ENCODE measurements at regions not wholly inside any gene's neighbourhood (a gene's known extent, or its start where the extent isn't known, plus 50 kb on each side); places are given as distances from the start of the nearest gene placed in this dataset.
"Not testable (repeated sequence)": the region's sequence is repeated elsewhere in the genome, so short reads cannot be mapped to it uniquely, and the experiment has no call there.

- DNase-seq (ENCODE audit: insufficient read length, low spot score): no peak
- no peak for TF ChIP-seq POLR2A (IDR thresholded peaks at IDR 0.05; ENCODE audit: low read depth, low read length)
- no peak for FAIRE-seq
Observed at GRCh38 chr3:144859161-144859560, 887.5 kb downstream of the DIPK2A start.

DNA sequence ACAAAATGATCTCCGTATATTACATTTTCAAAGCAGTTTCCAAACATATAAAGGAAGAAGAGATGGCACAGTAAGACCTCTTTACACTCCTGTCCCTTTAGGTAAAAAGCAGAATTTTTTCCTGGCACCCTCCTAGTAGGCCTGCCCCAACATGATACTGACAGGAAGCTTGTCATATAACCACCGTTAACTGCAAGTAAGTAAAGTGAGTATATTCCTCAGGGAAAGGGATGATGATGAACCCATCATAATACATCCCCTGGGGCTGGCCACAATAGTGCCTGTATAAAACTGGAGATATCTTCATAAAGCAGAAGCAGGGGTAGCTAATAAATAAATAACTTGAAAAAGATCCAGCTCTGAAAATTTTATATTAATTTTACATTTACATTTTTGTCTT, 893.0 kb downstream of the DIPK2A start:
- FAIRE-seq (no peak), DNase-seq (ENCODE audit: insufficient read length, low spot score) (no peak)
- TF ChIP-seq POLR2A (IDR thresholded peaks at IDR 0.05; ENCODE audit: low read depth, low read length): no peak

GRCh38 chr3:144865948-144866347, 894.3 kb downstream of the DIPK2A start:
- no peak for FAIRE-seq

DNA sequence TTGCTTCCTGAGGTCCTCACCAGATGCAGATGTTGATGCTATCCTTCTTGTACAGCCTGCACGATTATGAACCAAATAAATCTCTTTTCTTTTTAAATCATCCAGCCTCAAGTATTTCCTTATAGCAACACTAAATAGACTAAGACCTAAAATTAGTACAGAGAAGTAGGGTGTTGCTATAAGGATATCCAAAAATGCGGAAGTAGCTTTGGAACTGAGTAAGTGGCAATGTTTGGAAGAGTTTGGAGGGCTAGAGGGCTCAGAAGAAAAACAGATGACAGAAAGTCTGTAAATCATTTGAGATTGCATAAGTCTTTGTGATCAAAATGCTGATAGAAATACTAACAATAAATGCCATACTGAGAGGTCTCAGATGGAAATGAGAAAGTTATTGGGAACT, 894.9 kb downstream of the DIPK2A start:
- no peak for FAIRE-seq
- DNase-seq (ENCODE audit: insufficient read length, low spot score): no peak
- no peak for TF ChIP-seq POLR2A (IDR thresholded peaks at IDR 0.05; ENCODE audit: low read depth, low read length)

More at GRCh38 chr3:144865948-144866347, 894.3 kb downstream of the DIPK2A start:
- no peak for TF ChIP-seq POLR2A (IDR thresholded peaks at IDR 0.05; ENCODE audit: low read depth, low read length)
- DNase-seq (ENCODE audit: insufficient read length, low spot score): no peak

DNA sequence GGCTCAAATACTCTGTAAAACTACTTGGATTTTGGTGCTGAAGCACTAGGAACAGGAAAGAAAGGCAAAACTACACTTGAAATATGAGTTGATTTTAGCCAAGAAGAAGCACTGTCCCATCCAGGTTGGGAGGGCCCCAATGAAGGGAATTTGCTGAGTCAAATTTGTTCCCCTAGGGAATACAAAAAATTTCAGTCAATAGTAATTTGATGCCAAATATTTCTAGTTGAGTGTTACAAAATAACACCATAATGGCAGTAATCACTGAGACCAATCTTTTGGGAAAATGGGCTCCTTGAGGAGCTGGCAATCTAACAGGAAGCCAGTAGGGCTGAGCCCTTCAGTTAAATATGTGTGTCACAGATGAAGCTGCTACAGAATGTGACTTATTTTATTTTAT, 896.9 kb downstream of the DIPK2A start:
- DNase-seq (ENCODE audit: insufficient read length, low spot score) (no peak), FAIRE-seq (no peak)
- no peak for TF ChIP-seq POLR2A (IDR thresholded peaks at IDR 0.05; ENCODE audit: low read depth, low read length)

DNA sequence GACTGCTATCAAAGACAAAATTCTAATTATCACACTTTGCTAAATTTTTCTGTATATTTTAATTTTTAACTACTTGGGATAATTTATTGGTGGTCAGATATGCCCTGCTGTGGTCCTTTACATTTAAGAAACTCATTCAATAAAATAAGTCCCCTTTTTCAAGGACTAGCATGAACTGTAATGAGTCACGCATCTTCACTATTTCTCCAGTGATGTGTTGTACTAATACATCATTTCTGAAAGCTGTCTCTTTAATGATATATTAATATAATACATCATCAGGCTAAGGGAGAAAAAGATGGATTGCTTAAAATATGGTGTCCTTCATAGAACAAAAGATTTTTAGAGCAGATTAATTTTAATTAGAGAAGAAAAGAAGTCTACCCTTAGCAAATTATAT, 901.4 kb downstream of the DIPK2A start:
- FAIRE-seq (no peak), DNase-seq (ENCODE audit: insufficient read length, low spot score) (no peak)
- TF ChIP-seq POLR2A (IDR thresholded peaks at IDR 0.05; ENCODE audit: low read depth, low read length): no peak

DNA sequence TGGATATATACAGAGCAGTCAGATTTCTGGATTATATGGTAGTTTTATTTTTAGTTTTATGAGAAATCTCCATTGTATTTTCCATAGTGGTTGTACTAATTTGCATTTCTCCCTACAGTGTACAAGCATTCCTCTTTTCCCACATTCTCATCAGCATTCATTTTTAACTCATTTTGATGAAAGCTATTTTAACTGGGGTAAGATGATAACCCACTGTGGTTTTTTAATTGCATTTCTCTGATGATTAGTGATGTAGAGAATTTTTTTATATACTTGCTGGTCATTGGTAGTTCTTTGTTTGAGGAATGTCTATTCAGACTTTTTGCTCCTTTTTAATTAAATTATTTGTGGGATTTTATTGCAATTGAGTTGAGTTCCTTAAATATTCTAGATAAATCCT, 903.6 kb downstream of the DIPK2A start:
- no peak for TF ChIP-seq POLR2A (IDR thresholded peaks at IDR 0.05; ENCODE audit: low read depth, low read length)
- FAIRE-seq: no peak
- DNase-seq (ENCODE audit: insufficient read length, low spot score): no peak

GRCh38 chr3:144877356-144877755, 905.7 kb downstream of the DIPK2A start:
- FAIRE-seq: no peak
- TF ChIP-seq POLR2A (IDR thresholded peaks at IDR 0.05; ENCODE audit: low read depth, low read length): no peak
- DNase-seq (ENCODE audit: insufficient read length, low spot score): no peak

GRCh38 chr3:144879701-144880100, 908.1 kb downstream of the DIPK2A start:
- no peak for DNase-seq (ENCODE audit: insufficient read length, low spot score)
- FAIRE-seq: no peak
- TF ChIP-seq POLR2A (IDR thresholded peaks at IDR 0.05; ENCODE audit: low read depth, low read length): no peak

GRCh38 chr3:144893980-144894379, 922.4 kb downstream of the DIPK2A start:
- DNase-seq (ENCODE audit: insufficient read length, low spot score) (no peak), FAIRE-seq (no peak)
- no peak for TF ChIP-seq POLR2A (IDR thresholded peaks at IDR 0.05; ENCODE audit: low read depth, low read length)

DNA sequence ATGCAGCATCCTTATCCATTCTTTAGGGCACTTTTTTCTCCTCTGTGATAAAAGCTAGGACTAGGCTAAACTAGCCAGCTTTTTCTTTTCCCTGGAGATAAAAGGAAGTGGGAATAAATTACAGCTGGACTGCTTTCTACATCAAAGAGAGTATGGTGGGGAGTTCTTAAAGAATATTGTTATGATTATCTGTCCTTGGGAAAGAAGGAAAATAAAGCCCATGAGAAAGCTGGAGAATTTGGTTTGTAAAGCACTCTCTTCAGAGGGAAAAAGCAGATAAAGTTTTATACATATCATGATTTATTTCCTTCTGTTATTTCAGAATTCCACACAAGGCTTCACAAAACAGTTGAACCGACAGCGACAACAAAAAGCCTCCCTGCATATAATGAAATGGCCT, 923.0 kb downstream of the DIPK2A start:
- no peak for FAIRE-seq
- no peak for TF ChIP-seq POLR2A (IDR thresholded peaks at IDR 0.05; ENCODE audit: low read depth, low read length)
- no peak for DNase-seq (ENCODE audit: insufficient read length, low spot score)

- DNase-seq (ENCODE audit: insufficient read length, low spot score): no peak
- no peak for TF ChIP-seq POLR2A (IDR thresholded peaks at IDR 0.05; ENCODE audit: low read depth, low read length)
- FAIRE-seq: no peak
Observed at GRCh38 chr3:144900366-144900765, 928.7 kb downstream of the DIPK2A start.

DNA sequence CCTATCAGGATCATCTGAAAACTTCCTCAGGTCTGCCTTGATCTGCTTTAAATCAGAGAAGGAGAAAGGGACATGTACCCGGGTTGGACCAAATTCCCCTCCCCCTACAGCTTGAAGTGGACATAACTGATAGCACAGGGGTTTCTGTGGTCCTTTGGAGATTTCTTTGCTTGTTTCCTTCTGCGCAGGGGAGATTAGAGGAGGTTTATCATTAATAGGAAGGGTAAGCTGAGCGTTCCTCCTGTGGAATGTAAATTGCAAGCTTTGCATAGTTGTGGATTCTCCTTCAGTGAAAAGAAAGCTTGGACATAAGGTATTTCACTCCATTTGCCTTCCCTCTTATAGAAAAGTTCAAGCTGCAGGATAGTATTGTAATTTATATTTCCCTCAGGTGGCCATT, 936.0 kb downstream of the DIPK2A start:
- FAIRE-seq; DNase-seq (ENCODE audit: insufficient read length, low spot score): not testable (repeated sequence)

DNA sequence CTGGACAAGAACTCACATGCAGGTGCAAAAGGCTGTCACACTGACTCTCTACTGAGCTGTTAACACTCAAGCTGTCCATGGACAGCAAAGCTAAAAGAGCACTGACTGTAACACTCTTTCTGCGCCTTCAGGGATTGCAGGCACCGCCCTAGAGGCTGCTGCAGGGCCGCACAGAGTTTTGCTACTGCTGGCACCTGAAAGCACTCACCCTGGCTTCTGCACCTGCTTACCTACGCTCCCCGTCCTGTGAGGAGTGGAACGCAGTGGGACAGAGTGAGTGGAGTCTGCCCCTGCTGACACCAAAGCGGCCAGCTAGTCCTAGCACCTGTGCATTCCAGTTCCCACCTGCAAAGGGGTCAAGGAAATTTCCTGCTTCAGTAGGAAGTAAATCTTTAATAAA, 941.3 kb downstream of the DIPK2A start:
- no peak for DNase-seq (ENCODE audit: insufficient read length, low spot score)
- no peak for FAIRE-seq
- no peak for TF ChIP-seq POLR2A (IDR thresholded peaks at IDR 0.05; ENCODE audit: low read depth, low read length)

- FAIRE-seq: no peak
- DNase-seq (ENCODE audit: insufficient read length, low spot score): no peak
- no peak for TF ChIP-seq POLR2A (IDR thresholded peaks at IDR 0.05; ENCODE audit: low read depth, low read length)
Observed at GRCh38 chr3:144915202-144915601, 943.6 kb downstream of the DIPK2A start.

- TF ChIP-seq POLR2A (IDR thresholded peaks at IDR 0.05; ENCODE audit: low read depth, low read length): no peak
- no peak for FAIRE-seq
- no peak for DNase-seq (ENCODE audit: insufficient read length, low spot score)
Observed at GRCh38 chr3:144921710-144922109, 950.1 kb downstream of the DIPK2A start.

Data from H54 (cell line).